Skeletal muscle cell (primary cell): ENCODE measurements at regions not wholly inside any gene's neighbourhood (a gene's known extent, or its start where the extent isn't known, plus 50 kb on each side); places are given as distances from the start of the nearest gene placed in this dataset.
"Not testable (repeated sequence)": the region's sequence is repeated elsewhere in the genome, so short reads cannot be mapped to it uniquely, and the experiment has no call there.

ENCODE experiments used
- DNase-seq: peaks from one replicate; pipeline ENCODE4 v3.0.0-alpha.2; 2010; ENCODE audit warnings: low read depth
- H3K4me3 ChIP-seq: 2 replicates; pipeline ENCODE4 v1.5.1; 2011; ENCODE audit warnings: low read depth, mild to moderate bottlenecking, control low read depth, low read length, moderate library complexity

DNA sequence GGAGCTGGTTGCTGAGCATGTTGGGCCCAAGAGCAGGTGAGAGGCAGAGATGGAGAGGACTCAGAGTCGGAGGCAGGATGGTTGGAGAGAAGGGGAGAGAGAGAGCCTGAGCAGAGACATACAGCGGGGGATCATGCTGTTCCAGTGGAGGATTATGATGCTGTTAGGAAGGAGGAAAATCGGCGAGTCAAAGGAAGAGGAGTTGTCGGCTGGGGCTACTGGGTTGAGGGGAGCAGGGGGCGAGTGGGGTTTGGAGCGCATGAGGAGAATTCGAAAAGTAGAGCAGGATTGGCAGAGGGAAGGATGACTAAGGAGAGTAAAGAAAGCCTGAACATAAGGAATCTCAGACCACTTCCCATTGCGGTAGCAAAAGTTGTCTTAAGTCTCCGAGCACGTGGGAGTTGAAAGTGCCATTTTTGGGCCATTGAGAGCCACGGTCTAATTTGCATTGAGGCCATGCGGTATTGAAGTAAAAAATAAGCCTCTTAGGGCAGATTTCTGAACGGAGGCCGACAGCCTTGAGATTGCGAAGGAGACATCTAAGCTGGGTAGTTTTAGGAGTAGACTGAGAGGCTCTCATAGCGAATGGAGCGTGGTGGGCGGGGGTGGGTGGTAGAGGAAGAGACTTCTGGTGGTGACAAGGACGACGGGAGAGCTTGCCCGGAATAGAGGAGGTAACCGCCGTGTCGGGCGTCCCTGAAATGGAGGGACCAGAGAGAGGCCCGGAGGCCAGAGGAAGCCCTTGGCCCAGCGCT, 140.4 kb upstream of the ETV3 start:
- DNase-seq = no peak
- H3K4me3 ChIP-seq = no peak overlapping the region

DNA sequence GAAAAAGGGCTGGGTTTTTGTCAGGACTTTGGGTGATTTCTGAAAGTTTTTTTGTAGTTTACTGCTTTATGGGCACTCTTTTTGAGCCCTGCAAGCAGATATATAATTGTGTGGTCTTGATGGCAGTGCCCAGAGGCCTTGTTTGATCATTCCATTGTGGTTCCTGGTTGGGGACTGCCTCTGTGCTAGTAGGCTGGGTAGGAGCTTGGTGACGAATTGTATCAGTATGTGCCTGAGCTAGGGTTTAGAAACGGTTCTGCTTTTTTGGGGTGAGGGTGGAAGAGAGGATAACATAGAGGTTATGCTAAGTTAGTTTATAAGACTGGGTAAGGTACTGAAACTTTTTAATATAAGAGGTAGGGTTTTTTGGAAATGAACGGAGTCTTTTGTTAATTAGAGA, 139.7 kb upstream of the ETV3 start:
- no peak overlapping the region for H3K4me3 ChIP-seq
- no peak for DNase-seq

- no peak overlapping the region for H3K4me3 ChIP-seq
- no peak for DNase-seq
Measured at GRCh38 chr1:157277281-157277680, 139.1 kb upstream of the ETV3 start.

- H3K4me3 ChIP-seq = no peak overlapping the region
- peak; percentile 19 for DNase-seq
Measured at GRCh38 chr1:157274698-157275534, 136.7 kb upstream of the ETV3 start.

GRCh38 chr1:157272729-157273524, 134.7 kb upstream of the ETV3 start:
- no peak for DNase-seq
- no peak overlapping the region for H3K4me3 ChIP-seq

- DNase-seq = no peak
- H3K4me3 ChIP-seq = no peak overlapping the region
Measured at GRCh38 chr1:157272264-157272663, 134.1 kb upstream of the ETV3 start.

- no peak overlapping the region for H3K4me3 ChIP-seq
- no peak for DNase-seq
Measured at GRCh38 chr1:157270705-157271274, 132.6 kb upstream of the ETV3 start.

DNA sequence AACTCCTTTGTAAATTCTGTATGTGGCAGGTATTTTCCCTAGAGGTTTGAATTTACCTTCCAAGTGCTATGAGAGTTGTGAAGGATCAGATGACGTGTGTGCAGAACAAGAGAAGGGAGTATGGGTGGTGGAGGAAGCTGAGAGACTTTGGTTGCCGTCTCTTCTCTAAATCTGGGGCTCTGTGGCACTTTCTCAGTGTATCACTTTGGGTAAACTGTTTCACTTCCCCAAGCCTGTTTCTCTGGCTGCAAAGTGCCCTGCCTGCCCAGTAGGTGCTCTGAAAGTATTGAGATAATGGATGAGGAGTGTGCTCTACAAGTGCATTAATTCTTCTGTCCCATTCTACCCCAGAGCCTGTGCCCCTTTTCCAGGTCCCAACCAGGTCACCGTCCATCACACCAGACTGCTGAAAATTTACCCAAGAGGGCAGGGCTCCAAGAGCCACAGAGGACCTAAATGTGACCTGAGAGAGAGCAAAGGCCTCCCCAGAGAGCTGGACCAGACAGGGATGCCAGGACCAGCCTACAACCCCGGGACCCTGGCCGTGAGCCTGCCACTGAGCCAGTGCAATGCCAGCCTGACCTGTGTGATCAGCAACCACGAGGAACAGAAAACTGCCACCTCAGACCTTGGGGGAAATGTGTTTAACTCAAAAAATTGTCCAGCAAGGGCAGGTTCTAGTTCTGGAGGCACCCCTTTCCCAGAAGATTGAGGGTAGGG, 131.6 kb upstream of the ETV3 start:
- no peak for DNase-seq
- no peak overlapping the region for H3K4me3 ChIP-seq

DNA sequence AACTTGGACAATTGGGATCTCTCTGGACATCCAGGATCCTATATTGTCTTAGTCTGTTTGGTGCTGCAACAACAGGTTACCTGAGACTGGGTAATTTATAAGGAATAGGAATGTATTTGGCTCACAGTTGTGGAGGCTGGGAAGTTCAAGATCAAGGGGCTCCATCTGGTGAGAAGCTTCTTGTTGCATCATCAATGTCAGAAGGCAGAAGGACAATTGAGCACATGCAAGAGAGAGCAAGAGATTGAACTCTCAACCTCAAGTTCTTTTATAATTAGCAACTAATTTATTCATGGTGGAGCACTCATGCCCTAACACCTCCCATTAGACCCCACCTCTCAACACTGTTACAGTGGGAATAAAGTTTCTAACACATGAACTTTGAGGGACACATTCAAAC, 124.7 kb upstream of the ETV3 start:
- no peak for DNase-seq
- no peak overlapping the region for H3K4me3 ChIP-seq

- DNase-seq = no peak
- H3K4me3 ChIP-seq = no peak overlapping the region
Measured at GRCh38 chr1:157262422-157262821, 124.2 kb upstream of the ETV3 start.

DNA sequence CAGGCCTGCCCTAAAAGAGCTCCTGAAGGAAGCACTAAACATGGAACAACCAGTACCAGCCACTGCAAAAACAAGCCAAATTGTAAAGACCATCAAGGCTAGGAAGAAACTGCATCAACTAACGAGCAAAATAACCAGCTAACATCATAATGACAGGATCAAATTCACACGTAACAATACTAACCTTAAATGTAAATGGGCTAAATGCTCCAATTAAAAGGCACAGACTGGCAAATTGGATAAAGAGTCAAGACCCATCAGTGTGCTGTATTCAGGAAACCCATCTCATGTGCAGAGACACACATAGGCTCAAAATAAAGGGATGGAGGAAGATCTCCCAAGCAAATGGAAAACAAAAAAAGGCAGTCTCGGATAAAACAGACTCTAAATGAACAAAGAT, 117.7 kb upstream of the ETV3 start:
- H3K4me3 ChIP-seq, DNase-seq: not testable (repeated sequence)

GRCh38 chr1:157254183-157254582, 116.0 kb upstream of the ETV3 start:
- H3K4me3 ChIP-seq, DNase-seq: not testable (repeated sequence)

DNA sequence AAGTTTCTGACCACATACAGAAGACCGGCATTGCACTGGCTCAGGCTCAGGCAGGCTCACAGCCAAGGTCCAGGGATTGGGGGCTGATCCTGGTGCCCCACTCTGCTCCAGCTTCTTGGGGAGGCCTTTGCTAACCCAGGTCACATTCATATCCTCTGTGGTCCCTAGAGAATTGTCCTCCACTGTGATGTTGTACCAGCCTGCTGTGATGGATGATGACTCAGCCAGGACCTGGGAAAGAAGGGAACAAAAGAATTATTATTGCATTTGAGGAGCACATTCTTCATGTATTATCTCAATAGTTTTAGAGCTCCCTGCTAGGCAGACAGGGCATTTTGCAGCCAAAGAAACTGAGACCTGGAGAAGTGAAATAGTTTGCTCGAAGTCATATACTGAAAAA, 114.3 kb upstream of the ETV3 start:
- H3K4me3 ChIP-seq = no peak overlapping the region
- DNase-seq = peak; percentile 31

GRCh38 chr1:157249739-157250138, 111.5 kb upstream of the ETV3 start:
- no peak overlapping the region for H3K4me3 ChIP-seq
- no peak for DNase-seq

GRCh38 chr1:157249326-157249725, 111.1 kb upstream of the ETV3 start:
- no peak for DNase-seq
- H3K4me3 ChIP-seq = no peak overlapping the region

- not testable (repeated sequence) for DNase-seq, H3K4me3 ChIP-seq
Measured at GRCh38 chr1:157247764-157248049, 109.5 kb upstream of the ETV3 start.

GRCh38 chr1:157247005-157247763, 109.0 kb upstream of the ETV3 start:
- DNase-seq = no peak

GRCh38 chr1:157245823-157246222, 107.6 kb upstream of the ETV3 start:
- no peak for DNase-seq

More at GRCh38 chr1:157247005-157247763, 109.0 kb upstream of the ETV3 start:
- no peak overlapping the region for H3K4me3 ChIP-seq

GRCh38 chr1:157241185-157241538, 103.0 kb upstream of the ETV3 start:
- no peak overlapping the region for H3K4me3 ChIP-seq
- no peak for DNase-seq

More at GRCh38 chr1:157245823-157246222, 107.6 kb upstream of the ETV3 start:
- H3K4me3 ChIP-seq = no peak overlapping the region
